T-helper 1 cell treated with Interleukin-12 subunit alpha and Interleukin-12 subunit beta and Interleukin-4 antibody, amounts not matched to agents 30 ng/mL and 1 ng/mL, for 36 hours (primary cell): ENCODE measurements at regions not wholly inside any gene's neighbourhood (a gene's known extent, or its start where the extent isn't known, plus 50 kb on each side); places are given as distances from the start of the nearest gene placed in this dataset.

Experiments used
- intact Hi-C: fragments of 100-400 bp; cut with micrococcal nuclease; formaldehyde crosslinking; loops from one replicate; pipeline ENCODE4 v1.15.1; 2024

GRCh38 chr12:73330584-73331351, 1058.6 kb downstream of the TRHDE start:
- intact Hi-C loops, result no loop called here

GRCh38 chr12:73341559-73342247, 1069.5 kb downstream of the TRHDE start:
- intact Hi-C loops, result no loop called here

- intact Hi-C loops, result no loop called here
Measured at GRCh38 chr12:73342733-73343132, 1070.6 kb downstream of the TRHDE start.

GRCh38 chr12:73352826-73353225, 1080.7 kb downstream of the TRHDE start:
- intact Hi-C loops, result no loop called here

- intact Hi-C loops, result no loop called here
Measured at GRCh38 chr12:73361156-73361863, 1089.1 kb downstream of the TRHDE start.

GRCh38 chr12:73361864-73362230, 1089.7 kb downstream of the TRHDE start:
- intact Hi-C loops, result no loop called here

- intact Hi-C loops, result no loop called here
Measured at GRCh38 chr12:73362666-73363065, 1090.5 kb downstream of the TRHDE start.

- intact Hi-C loops, result no loop called here
Measured at GRCh38 chr12:73372856-73373255, 1100.7 kb downstream of the TRHDE start.

- intact Hi-C loops, result no loop called here
Measured at GRCh38 chr12:73374360-73374759, 1102.2 kb downstream of the TRHDE start.

GRCh38 chr12:73383584-73384222, 1111.5 kb downstream of the TRHDE start:
- intact Hi-C loops, result no loop called here

- intact Hi-C loops, result no loop called here
Measured at GRCh38 chr12:73384592-73384991, 1112.4 kb downstream of the TRHDE start.

- intact Hi-C loops, result no loop called here
Measured at GRCh38 chr12:73390261-73390660, 1118.1 kb downstream of the TRHDE start.

- intact Hi-C loops, result no loop called here
Measured at GRCh38 chr12:73413051-73413450, 1124.6 kb upstream of the ATXN7L3B start.

GRCh38 chr12:73413974-73414373, 1123.7 kb upstream of the ATXN7L3B start:
- intact Hi-C loops, result no loop called here

- intact Hi-C loops, result no loop called here
Measured at GRCh38 chr12:73414926-73415325, 1122.7 kb upstream of the ATXN7L3B start.

- intact Hi-C loops, result no loop called here
Measured at GRCh38 chr12:73418541-73418940, 1119.1 kb upstream of the ATXN7L3B start.

GRCh38 chr12:73421832-73422231, 1115.8 kb upstream of the ATXN7L3B start:
- intact Hi-C loops, result no loop called here

GRCh38 chr12:73424484-73424883, 1113.2 kb upstream of the ATXN7L3B start:
- intact Hi-C loops, result no loop called here

- intact Hi-C loops, result no loop called here
Measured at GRCh38 chr12:73445658-73446324, 1091.8 kb upstream of the ATXN7L3B start.

GRCh38 chr12:73452672-73453469, 1084.8 kb upstream of the ATXN7L3B start:
- intact Hi-C loops, result no loop called here
